GM12891 (cell line): ENCODE measurements at regions not wholly inside any gene's neighbourhood (a gene's known extent, or its start where the extent isn't known, plus 50 kb on each side); places are given as distances from the start of the nearest gene placed in this dataset.

ENCODE experiments used
- POLR2A ChIP-seq: IDR thresholded peaks from 2 replicates; pipeline ENCODE4 v1.6.1; 2011; ENCODE audit warnings: low read depth, low read length, control low read depth
- POU2F2 ChIP-seq: IDR thresholded peaks from 2 replicates; pipeline ENCODE4 v1.6.1; 2011; ENCODE audit warnings: low read depth, mild to moderate bottlenecking, control low read depth, low read length, moderate library complexity
- TAF1 ChIP-seq: IDR thresholded peaks from 2 replicates; pipeline ENCODE4 v1.6.1; 2011; ENCODE audit warnings: low read depth, low read length, control low read depth

DNA sequence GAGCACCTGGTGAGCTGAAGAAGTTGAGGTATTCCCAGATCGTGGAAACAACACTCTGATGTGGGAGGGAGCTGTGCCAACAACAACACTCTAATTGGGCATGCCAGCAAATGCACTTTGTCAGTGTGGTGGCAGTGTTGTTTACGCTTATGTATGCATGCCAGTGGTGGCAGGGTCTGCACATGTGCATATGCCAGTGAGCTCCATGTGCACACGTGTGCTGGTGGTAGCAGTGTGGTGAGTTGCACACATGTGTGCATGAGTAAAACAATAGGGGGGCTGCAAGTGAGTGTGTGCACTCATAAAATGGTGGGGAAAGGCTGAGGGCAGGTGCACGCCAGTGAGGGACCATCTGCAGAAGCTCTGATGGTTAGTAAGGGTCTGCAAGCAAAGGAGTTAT, 134.2 kb downstream of the DMRTA1 start:
- no peak for TF ChIP-seq POLR2A
- no peak for TF ChIP-seq POU2F2
- TF ChIP-seq TAF1, result no peak
